B cell (primary cell): ENCODE measurements at regions not wholly inside any gene's neighbourhood (a gene's known extent, or its start where the extent isn't known, plus 50 kb on each side); places are given as distances from the start of the nearest gene placed in this dataset.

Experiments used
- ATAC-seq: fragments of 200-7000 bp; cut with Tn5 transposase; one replicate; pipeline ENCODE4 v1.10.0; 2021; ENCODE audit warnings: low read depth, mild to moderate bottlenecking, moderate number of reproducible peaks, moderate library complexity
- CTCF ChIA-PET: fragments of 350-600 bp; sonication (Branson Sonifier 250); formaldehyde crosslinking; loops from one replicate; lab custom pipeline; 2021; ENCODE audit warnings: antibody characterized with exemption, inconsistent platforms; lab: Charles Lee
- POLR2A ChIA-PET: fragments of 350-600 bp; sonication (Branson Sonifier 250); formaldehyde crosslinking; loops from one replicate; lab custom pipeline; 2021; ENCODE audit warnings: antibody characterized with exemption; lab: Charles Lee
- DNase-seq: peaks from one replicate; pipeline ENCODE4 v3.0.0; 2013
- H2AFZ ChIP-seq: 2 replicates; pipeline ENCODE4 v1.6.1; 2012; ENCODE audit warnings: mild to moderate bottlenecking, low read depth, low read length; ENCODE audit not compliant: insufficient read depth, poor library complexity, severe bottlenecking
- H3K27ac ChIP-seq, 2 donors: 1 replicate in 1 of 2; 2 replicates in 1 of 2; pipeline ENCODE4 v1.5.1; 2012 to 2013; ENCODE audit warnings: low read length in 2 of 2, mild to moderate bottlenecking in 2 of 2, moderate library complexity in 1 of 2
- H3K27me3 ChIP-seq, 4 experiments: fragments of 200-600 bp in 1 of 4; sonication (generic) in 1 of 4; replicated peaks in 1 of 4; 1 replicate in 2 of 4; 2 replicates in 2 of 4; pipeline versions ENCODE4 v1.6.1 to v1.7.0; 2013 to 2016; ENCODE audit warnings: low read length in 3 of 4, mild to moderate bottlenecking in 2 of 4, mixed read lengths in 1 of 4, moderate library complexity in 1 of 4; ENCODE audit not compliant: insufficient read depth in 4 of 4, control insufficient read depth in 3 of 4; ENCODE audit errors: control extremely low read depth in 1 of 4
- H3K36me3 ChIP-seq, 2 experiments: replicated peaks in 1 of 2; 1 replicate in 1 of 2; 2 replicates in 1 of 2; pipeline versions ENCODE4 v1.6.1 to v1.7.1; 2013; ENCODE audit warnings: low read length in 1 of 2; ENCODE audit not compliant: insufficient read depth in 2 of 2, control insufficient read depth in 1 of 2; ENCODE audit errors: control extremely low read depth in 1 of 2, extremely low read depth in 1 of 2
- H3K4me1 ChIP-seq, 2 donors: fragments of 200-600 bp in 1 of 2; sonication (generic) in 1 of 2; 1 replicate in 1 of 2; 2 replicates in 1 of 2; pipeline versions ENCODE4 v1.5.1 to v1.6.1; 2013 to 2017; ENCODE audit warnings: low read length in 2 of 2; ENCODE audit not compliant: control insufficient read depth in 2 of 2, insufficient read depth in 2 of 2
- H3K4me2 ChIP-seq: replicated peaks from 2 replicates; pipeline ENCODE3; 2012; ENCODE audit warnings: mild to moderate bottlenecking, low read depth, low read length; ENCODE audit not compliant: poor library complexity, severe bottlenecking
- H3K4me3 ChIP-seq, 5 experiments: fragments of 200-600 bp in 1 of 5; sonication (generic) in 1 of 5; 1 replicate in 3 of 5; 2 replicates in 2 of 5; pipeline versions ENCODE4 v1.5.1 to v1.7.0; 2011 to 2016; ENCODE audit warnings: low read length in 4 of 5, mild to moderate bottlenecking in 4 of 5, low read depth in 2 of 5, control low read depth in 1 of 5, moderate library complexity in 1 of 5; ENCODE audit not compliant: insufficient read depth in 1 of 5; ENCODE audit errors: control extremely low read depth in 1 of 5, extremely low read depth in 1 of 5
- H3K79me2 ChIP-seq: fragments of 200-600 bp; sonication (generic); one replicate; pipeline ENCODE4 v1.6.0; 2016; ENCODE audit warnings: low read length; ENCODE audit not compliant: control insufficient read depth, insufficient read depth
- H3K9ac ChIP-seq: fragments of 200-600 bp; sonication (generic); 2 replicates; pipeline ENCODE4 v1.6.1; 2017; ENCODE audit warnings: mild to moderate bottlenecking, low read length, moderate library complexity
- H3K9me3 ChIP-seq, 3 donors: one replicate each; pipeline versions ENCODE4 v1.6.1 to v1.7.1; 2013; ENCODE audit warnings: low read length in 2 of 3; ENCODE audit not compliant: control insufficient read depth in 2 of 3, insufficient read depth in 1 of 3; ENCODE audit errors: control extremely low read depth in 1 of 3
- H4K20me1 ChIP-seq: 2 replicates; pipeline ENCODE4 v1.6.0; 2012; ENCODE audit warnings: mild to moderate bottlenecking, low read length; ENCODE audit not compliant: insufficient read depth, control insufficient read depth, poor library complexity, severe bottlenecking
- H3K27ac Mint-ChIP-seq: one replicate; pipeline ENCODE4 v1.8.0; 2021; ENCODE audit warnings: mixed read lengths
- H3K27me3 Mint-ChIP-seq: one replicate; pipeline ENCODE4 v1.8.0; 2021; ENCODE audit warnings: mixed read lengths
- H3K4me1 Mint-ChIP-seq: one replicate; pipeline ENCODE4 v1.8.0; 2021; ENCODE audit warnings: mixed read lengths
- H3K4me3 Mint-ChIP-seq: one replicate; pipeline ENCODE4 v1.8.0; 2021; ENCODE audit warnings: mixed read lengths
- H3K9me3 Mint-ChIP-seq: one replicate; pipeline ENCODE4 v1.8.0; 2022; ENCODE audit warnings: mixed read lengths; ENCODE audit not compliant: insufficient read depth
- CTCF ChIP-seq: fragments of 200-600 bp; IDR thresholded peaks from one replicate; pipeline ENCODE4 v1.8.0; 2022; ENCODE audit warnings: antibody characterized with exemption, mild to moderate bottlenecking
- EZH2 ChIP-seq: IDR thresholded peaks from 2 replicates; pipeline ENCODE4 v1.6.1; 2012; ENCODE audit warnings: borderline replicate concordance, low read depth, mild to moderate bottlenecking, moderate library complexity, low read length; ENCODE audit not compliant: insufficient read depth, poor library complexity, severe bottlenecking
- WGBS: methylation state at CpG from one replicate; pipeline ENCODE4 v1.1.5; 2013; ENCODE audit warnings: missing lambda C conversion rate; ENCODE audit not compliant: insufficient coverage; 5-methylcytosine and 5-hydroxymethylcytosine counted together
- intact Hi-C: fragments of 100-400 bp; cut with micrococcal nuclease; formaldehyde crosslinking; loops from one replicate; pipeline ENCODE4 v1.10.0; 2022

- Histone ChIP-seq H3K4me1 (no peaks in the 10 kb centered on the region), H3K79me2 (no peaks in the 10 kb centered on the region), H3K9ac (no peak overlapping the region), H3K4me3 (no peak overlapping the region), H3K4me2 (no peak overlapping the region), H4K20me1 (no peaks in the 10 kb centered on the region), H3K9me3 (peaks cover 0 to 22% (median 5%) of the 10 kb centered on the region in 3 donors), H3K27me3 (no peaks in the 10 kb centered on the region), H3K27ac (no peak overlapping the region), H2AFZ (no peak overlapping the region), H3K36me3 (no peaks in the 10 kb centered on the region)
- Mint-ChIP-seq H3K27me3 (peaks cover 9% of the 10 kb centered on the region), H3K4me1 (no peaks in the 10 kb centered on the region), H3K27ac (no peak overlapping the region), H3K4me3 (no peak overlapping the region), H3K9me3 (peaks cover 6% of the 10 kb centered on the region)
- CTCF ChIA-PET: no interaction called here
- no peak for ATAC-seq
- TF ChIP-seq EZH2 (no peak), CTCF (no peak)
- intact Hi-C loops: no loop called here
- 95% methylated on average over 3 of the region's 3 CpGs for WGBS
- DNase-seq: no peak
- POLR2A ChIA-PET: no interaction called here
Measured at GRCh38 chr9:92171281-92171680, 56.1 kb upstream of the SPTLC1 start.

GRCh38 chr9:92170848-92171247 lies 55.6 kb upstream of the SPTLC1 start:
- WGBS: 22% methylated on average over 4 of the region's 9 CpGs
- no peak overlapping the region for H3K4me2 ChIP-seq
- POLR2A ChIA-PET: no interaction called here
- H3K4me3 ChIP-seq: no peak overlapping the region
- peaks cover 0 to 22% (median 5%) of the 10 kb centered on the region in 3 donors for H3K9me3 ChIP-seq
- intact Hi-C loops: no loop called here
- Mint-ChIP-seq H3K27ac (no peak overlapping the region), H3K4me1 (no peaks in the 10 kb centered on the region), H3K27me3 (peaks cover 10% of the 10 kb centered on the region), H3K4me3 (no peak overlapping the region), H3K9me3 (peaks cover 6% of the 10 kb centered on the region)
- no peak for DNase-seq
- H3K27me3 ChIP-seq: no peaks in the 10 kb centered on the region
- H3K79me2 ChIP-seq: no peaks in the 10 kb centered on the region
- H3K9ac ChIP-seq: no peak overlapping the region
- CTCF ChIA-PET: no interaction called here
- no peak for ATAC-seq
- H3K27ac ChIP-seq: no peak overlapping the region
- H3K4me1 ChIP-seq: no peaks in the 10 kb centered on the region
- H3K36me3 ChIP-seq: no peaks in the 10 kb centered on the region
- TF ChIP-seq CTCF: no peak
- no peak for TF ChIP-seq EZH2
- no peak overlapping the region for H2AFZ ChIP-seq
- no peaks in the 10 kb centered on the region for H4K20me1 ChIP-seq
